ENCODE measurements at regions not wholly inside any gene's neighbourhood (a gene's known extent, or its start where the extent isn't known, plus 50 kb on each side); places are given as distances from the start of the nearest gene placed in this dataset.

DNA sequence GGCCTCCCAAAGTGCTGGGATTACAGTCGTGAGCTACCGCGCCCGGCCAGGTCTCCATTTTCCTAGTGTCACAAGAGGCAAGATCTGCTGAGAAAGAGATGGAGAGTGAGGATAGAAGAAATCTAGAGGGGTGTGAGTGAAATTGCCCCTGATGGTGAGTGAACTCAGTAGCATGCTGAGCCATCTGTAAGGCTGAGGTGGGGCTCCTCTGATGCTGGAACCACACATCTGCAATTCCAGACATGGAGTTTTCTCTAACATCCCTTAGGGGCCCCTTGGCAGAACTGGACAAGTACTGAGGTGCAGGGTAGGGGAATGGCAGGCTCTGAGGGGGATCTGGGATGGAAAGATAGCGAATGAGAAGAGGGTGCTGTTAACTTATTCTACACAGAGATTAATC, 72.0 kb upstream of the FER start:
- no peak for TF ChIP-seq CTCF (IDR thresholded peaks at IDR 0.05)

DNA sequence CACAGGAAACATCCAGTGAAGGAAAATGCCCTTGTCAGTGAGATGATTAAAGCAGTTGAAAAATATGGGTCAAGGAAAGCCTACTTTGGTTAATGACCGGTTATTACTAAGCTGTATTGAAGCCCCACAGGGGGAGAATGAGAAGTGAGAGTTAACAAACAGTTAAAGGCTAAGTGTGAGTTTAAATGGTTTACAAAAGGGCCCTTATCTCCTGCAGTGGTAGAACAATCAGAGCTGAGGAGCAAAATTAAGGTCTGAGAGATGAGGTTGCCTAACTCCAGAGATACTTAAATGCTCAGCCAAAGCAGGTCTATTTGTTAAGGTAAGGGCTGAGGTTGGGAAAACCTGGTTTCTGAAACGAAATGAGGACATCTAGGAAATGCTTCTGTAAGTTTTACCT, 75.1 kb upstream of the FER start:
- no peak for TF ChIP-seq CTCF (IDR thresholded peaks at IDR 0.05)

GRCh38 chr5:108670591-108671289, 77.0 kb upstream of the FER start:
- TF ChIP-seq CTCF (IDR thresholded peaks at IDR 0.05), result no peak

- no peak; the same call in 1 of the 2 replicates for TF ChIP-seq CTCF (IDR thresholded peaks at IDR 0.05)
These were observed 78.2 kb upstream of the FER start for GRCh38 chr5:108669462-108669861.

GRCh38 chr5:108661590-108662219, 86.0 kb upstream of the FER start:
- TF ChIP-seq CTCF (IDR thresholded peaks at IDR 0.05), result no peak

DNA sequence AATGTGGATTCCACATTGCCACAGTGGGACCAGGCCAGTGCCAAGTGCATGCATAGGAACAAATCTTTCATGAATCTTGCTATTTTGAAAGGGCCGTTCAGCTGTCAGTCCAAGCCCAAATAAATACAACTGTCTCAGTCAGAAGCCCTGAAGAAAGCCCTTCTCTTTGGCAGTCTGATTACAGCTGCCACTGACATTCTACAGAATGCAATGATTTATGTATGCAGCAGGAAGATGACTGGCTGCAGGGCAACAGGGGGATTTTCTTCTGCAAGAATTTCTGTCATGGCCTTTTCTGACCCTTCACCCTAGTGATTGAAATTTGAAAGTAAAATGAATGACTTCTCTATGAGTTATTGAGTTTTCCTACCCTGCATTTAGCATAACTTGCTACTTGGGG, 86.7 kb upstream of the FER start:
- no peak for TF ChIP-seq CTCF (IDR thresholded peaks at IDR 0.05)

- TF ChIP-seq CTCF (IDR thresholded peaks at IDR 0.05), result no peak
These were observed 87.4 kb upstream of the FER start for GRCh38 chr5:108660291-108660690.

All from LNCAP (cell line).